ENCODE measurements at regions not wholly inside any gene's neighbourhood (a gene's known extent, or its start where the extent isn't known, plus 50 kb on each side); places are given as distances from the start of the nearest gene placed in this dataset.

- peak in 1 of 2 experiments; percentile 49; a peak in 1 of 4 replicates for TF ChIP-seq ZNF318 (IDR thresholded peaks at IDR 0.05; ENCODE audit: borderline replicate concordance in 1 of 2, low read depth in 1 of 2)
- TF ChIP-seq OTX1 (CRISPR knock-in tag; IDR thresholded peaks at IDR 0.05) = no peak
- no peak for TF ChIP-seq SETDB1 (IDR thresholded peaks at IDR 0.05; ENCODE audit: low read length)
- TF ChIP-seq NKRF (IDR thresholded peaks at IDR 0.05; ENCODE audit: borderline replicate concordance) = no peak
- TF ChIP-seq ZNF197 (CRISPR knock-in tag; IDR thresholded peaks at IDR 0.05; ENCODE audit: low read depth) = no peak
- no peak for TF ChIP-seq ZEB2 (IDR thresholded peaks at IDR 0.05)
- TF ChIP-seq, protein P1, sequence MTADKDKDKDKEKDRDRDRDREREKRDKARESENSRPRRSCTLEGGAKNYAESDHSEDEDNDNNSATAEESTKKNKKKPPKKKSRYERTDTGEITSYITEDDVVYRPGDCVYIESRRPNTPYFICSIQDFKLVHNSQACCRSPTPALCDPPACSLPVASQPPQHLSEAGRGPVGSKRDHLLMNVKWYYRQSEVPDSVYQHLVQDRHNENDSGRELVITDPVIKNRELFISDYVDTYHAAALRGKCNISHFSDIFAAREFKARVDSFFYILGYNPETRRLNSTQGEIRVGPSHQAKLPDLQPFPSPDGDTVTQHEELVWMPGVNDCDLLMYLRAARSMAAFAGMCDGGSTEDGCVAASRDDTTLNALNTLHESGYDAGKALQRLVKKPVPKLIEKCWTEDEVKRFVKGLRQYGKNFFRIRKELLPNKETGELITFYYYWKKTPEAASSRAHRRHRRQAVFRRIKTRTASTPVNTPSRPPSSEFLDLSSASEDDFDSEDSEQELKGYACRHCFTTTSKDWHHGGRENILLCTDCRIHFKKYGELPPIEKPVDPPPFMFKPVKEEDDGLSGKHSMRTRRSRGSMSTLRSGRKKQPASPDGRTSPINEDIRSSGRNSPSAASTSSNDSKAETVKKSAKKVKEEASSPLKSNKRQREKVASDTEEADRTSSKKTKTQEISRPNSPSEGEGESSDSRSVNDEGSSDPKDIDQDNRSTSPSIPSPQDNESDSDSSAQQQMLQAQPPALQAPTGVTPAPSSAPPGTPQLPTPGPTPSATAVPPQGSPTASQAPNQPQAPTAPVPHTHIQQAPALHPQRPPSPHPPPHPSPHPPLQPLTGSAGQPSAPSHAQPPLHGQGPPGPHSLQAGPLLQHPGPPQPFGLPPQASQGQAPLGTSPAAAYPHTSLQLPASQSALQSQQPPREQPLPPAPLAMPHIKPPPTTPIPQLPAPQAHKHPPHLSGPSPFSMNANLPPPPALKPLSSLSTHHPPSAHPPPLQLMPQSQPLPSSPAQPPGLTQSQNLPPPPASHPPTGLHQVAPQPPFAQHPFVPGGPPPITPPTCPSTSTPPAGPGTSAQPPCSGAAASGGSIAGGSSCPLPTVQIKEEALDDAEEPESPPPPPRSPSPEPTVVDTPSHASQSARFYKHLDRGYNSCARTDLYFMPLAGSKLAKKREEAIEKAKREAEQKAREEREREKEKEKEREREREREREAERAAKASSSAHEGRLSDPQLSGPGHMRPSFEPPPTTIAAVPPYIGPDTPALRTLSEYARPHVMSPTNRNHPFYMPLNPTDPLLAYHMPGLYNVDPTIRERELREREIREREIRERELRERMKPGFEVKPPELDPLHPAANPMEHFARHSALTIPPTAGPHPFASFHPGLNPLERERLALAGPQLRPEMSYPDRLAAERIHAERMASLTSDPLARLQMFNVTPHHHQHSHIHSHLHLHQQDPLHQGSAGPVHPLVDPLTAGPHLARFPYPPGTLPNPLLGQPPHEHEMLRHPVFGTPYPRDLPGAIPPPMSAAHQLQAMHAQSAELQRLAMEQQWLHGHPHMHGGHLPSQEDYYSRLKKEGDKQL (CRISPR knock-in tag; IDR thresholded peaks at IDR 0.05; ENCODE audit: borderline replicate concordance) = no peak
- no peak for TF ChIP-seq ZNF589 (CRISPR knock-in tag; IDR thresholded peaks at IDR 0.05; ENCODE audit: low read depth)
- no peak for TF ChIP-seq CTCFL (IDR thresholded peaks at IDR 0.05; ENCODE audit: borderline replicate concordance, insufficient read depth, low read depth, low read length, poor library complexity, severe bottlenecking)
These were observed 677.6 kb upstream of the ID2 start (continued) for GRCh38 chr2:8004250-8004681.

Data from K562 (cell line).